GM21737 (cell line): ENCODE measurements at regions not wholly inside any gene's neighbourhood (a gene's known extent, or its start where the extent isn't known, plus 50 kb on each side); places are given as distances from the start of the nearest gene placed in this dataset.
"Not testable (repeated sequence)": the region's sequence is repeated elsewhere in the genome, so short reads cannot be mapped to it uniquely, and the experiment has no call there.

Experiments used
- ATAC-seq: cut with Tn5 transposase; IDR thresholded peaks from one replicate; pipeline ENCODE4 v1.9.1; 2021; ENCODE audit warnings: mild to moderate bottlenecking, moderate library complexity; ENCODE audit not compliant: unreplicated experiment

DNA sequence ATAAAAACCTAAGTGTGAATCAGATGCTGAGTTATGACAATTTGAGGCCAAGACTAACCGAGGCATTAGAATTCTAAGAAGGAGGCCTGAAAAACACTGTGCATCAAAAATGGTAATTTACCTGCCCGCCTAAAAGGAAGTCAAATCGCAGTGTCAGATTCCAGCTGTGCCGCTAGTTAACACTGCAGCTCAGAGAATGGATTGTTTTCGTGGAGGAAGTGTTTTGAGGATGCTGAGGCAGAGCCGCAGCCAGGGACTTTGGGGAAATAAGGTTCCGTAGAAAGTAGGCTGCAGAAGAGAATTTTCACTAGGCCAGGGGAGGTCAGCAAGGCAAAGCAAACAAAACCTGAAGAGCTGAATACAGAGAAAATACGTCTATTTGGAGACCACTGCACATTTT lies 226.4 kb upstream of the ISL1 start:
- no peak for ATAC-seq

DNA sequence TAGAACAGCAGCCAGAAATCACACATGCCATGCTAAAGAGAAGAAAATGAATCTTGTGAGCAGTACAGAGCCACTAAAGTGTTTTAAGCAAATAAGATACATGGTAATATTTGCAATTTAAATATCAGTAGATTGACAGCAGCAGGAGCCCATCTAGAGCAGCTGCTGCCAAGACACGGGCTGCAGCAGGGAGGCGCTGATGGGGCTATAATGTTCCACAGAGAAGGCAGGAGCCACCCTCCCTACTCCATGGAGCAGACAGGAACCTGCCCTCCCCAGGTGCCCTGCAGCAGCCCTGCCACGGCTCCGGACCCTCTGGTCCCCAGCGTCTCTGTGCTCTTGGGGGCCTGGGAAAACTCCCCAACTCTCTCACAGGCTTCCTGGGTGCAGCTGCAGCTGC lies 224.1 kb upstream of the ISL1 start:
- ATAC-seq: no peak

DNA sequence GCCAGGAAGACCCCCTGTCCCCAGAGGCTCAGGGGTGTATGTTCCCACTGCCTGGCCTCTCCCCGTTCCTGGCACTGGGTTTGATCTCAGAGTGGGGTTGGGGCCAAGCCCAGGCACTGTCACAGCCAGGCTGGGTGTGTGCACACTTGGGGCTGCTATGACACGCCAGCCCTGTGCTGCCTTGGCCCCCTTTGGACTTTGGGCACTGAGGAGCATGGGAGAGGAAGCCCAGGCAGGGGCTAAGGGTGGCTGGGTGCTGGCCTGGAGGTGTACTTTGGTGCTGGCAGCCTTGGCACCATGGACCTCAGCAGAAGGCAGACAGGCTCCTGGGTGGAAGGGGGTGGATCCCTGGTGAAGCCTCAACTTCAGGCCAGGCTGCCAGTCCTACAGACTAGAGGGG lies 223.6 kb upstream of the ISL1 start:
- ATAC-seq: no peak

- no peak for ATAC-seq
Measured at GRCh38 chr5:51162245-51162644, 221.0 kb upstream of the ISL1 start.

DNA sequence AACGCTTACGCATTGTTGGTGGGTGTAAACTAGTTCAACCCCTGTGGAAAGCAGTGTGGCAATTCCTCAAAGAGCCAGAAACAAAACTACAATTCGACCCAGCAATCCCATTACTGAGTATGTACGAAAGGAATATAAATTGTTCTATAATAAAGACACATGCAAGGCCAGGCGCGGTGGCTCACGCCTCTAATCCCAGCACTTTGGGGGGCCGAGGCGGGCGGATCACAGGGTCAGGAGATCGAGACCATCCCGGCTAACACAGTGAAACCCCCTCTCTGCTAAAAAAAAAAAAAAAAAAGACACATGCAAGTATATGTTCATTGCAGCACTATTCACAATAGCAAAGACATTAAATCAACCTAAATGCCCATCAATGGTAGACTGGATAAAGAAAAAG lies 217.6 kb upstream of the ISL1 start:
- not testable (repeated sequence) for ATAC-seq

DNA sequence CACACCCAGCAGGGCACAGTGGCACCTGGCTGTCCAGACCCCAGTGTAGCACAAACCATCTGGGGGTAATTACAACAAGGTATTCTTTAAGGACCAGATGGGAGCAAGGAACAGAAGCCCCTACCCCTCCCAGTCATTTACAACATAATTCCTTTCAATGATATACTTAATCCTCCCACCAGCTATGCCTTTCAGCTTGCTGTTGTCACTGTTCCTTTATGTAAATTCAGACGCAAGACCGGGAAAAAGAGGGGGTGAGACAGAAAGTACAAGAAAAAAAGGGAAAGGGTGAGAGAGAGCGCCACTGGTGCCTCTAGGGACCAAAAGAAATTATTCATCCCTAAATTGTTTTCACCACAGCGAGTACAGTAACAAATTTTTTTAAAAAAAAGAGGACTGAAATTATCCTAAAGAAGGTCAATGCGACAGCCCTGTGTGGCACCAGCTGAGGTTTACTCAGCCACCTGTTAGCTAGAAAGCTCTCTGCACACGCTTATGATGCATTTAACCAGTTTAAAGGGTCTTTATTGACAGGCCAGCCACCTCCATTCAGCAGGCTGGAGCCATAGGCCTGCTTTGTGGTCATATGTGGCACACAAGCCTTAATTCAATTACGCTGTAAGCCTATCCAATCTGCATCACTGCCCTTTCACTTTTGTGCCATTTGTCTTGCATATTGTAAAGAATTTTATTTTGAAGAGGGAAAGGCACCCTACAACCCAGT lies 210.2 kb upstream of the ISL1 start:
- ATAC-seq: no peak

GRCh38 chr5:51181208-51181894 lies 201.9 kb upstream of the ISL1 start:
- no peak for ATAC-seq

GRCh38 chr5:51185850-51186329 lies 197.4 kb upstream of the ISL1 start:
- no peak for ATAC-seq

GRCh38 chr5:51188001-51188591 lies 195.2 kb upstream of the ISL1 start:
- ATAC-seq: no peak

DNA sequence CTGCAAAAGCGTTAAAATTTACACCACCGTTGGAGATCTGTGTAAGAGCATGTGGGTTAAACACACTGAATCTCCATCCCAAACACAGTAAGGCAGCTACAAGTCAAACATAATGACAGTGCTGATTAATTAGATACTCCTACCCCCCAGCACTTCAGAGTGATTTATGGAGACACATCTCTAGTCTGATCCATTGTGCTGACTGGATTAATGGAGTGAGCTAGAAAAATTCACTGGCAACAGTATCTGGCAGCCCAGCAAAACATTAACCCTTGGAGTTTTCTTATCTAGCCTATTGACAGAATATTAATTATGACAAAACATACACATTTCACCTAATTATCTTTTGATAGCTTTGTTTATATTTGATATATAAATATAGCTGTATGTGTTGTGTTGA lies 188.6 kb upstream of the ISL1 start:
- no peak for ATAC-seq

DNA sequence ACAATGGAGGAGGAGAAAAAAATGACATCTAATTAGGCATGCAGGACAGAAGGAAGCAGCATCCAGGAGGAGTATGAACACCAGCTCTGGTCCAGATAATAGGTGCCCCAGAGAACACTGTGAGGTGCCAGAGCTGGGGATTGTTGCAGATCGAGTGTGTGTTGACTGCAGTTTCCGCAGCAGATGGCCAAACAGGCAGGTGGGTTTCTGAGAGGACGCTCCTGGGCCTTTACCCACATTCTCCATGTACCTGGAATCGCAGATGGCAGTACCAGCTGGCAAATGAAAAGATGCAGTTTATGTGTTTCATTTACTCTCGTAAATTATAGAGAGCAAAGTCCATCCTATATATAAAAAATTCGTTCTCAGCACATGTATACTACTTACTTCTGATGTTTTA lies 182.2 kb upstream of the ISL1 start:
- ATAC-seq: no peak

- ATAC-seq: no peak
Measured at GRCh38 chr5:51201708-51202107, 181.5 kb upstream of the ISL1 start.

DNA sequence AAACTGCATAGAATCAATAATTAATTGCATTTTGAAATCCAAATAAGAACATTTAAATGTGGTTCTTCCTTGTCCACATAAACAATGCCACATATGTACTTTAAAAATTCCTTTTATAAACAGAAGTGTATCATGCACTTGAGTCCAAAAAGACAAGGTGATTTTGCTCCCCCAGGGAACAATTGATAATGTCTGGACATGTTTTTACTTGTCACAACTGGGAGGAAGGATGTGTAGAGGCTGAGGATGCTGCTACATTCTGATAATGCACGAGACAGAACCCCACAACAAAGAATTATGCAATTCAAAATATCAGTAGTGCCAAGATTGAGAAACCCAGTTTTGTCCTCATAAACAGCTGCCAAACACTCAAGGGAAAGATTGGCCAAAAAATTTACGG lies 181.1 kb upstream of the ISL1 start:
- no peak for ATAC-seq

DNA sequence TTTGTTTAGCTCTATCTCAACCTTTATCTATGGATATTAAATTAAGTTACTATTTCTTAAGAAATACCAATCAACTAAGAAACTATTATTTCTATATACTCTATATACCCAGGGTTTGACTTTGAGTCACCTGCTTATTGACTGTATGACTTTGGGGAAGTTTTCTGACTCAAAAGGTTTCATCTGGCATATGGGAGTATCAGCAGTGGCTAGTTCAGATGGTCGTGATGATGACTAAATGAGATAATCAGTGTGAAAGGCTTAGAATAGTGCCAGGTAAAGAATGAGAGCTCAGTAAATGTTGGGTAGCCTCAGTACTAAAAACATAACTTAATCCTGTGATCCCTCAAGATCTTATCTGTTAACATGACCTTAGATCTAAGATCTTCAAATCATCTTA lies 179.7 kb upstream of the ISL1 start:
- ATAC-seq: no peak

DNA sequence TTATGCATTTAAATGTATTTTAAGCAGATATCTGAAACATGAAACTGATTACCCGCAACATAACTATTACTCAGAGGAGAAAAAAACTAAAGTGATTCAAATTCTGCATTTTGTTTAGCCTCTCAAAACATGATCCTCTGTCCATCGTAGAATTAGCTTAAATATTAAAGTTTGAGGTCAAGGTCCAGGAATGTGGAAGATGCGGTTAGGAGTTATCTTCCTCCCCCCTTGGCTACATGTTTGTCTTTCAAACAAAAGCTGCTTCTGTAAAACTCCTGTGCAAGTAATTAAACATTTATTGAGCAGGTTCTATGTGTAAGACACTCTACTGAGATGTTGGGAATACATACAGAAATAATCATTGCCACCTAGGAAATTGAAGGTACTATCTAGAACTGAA lies 175.0 kb upstream of the ISL1 start:
- ATAC-seq: no peak

DNA sequence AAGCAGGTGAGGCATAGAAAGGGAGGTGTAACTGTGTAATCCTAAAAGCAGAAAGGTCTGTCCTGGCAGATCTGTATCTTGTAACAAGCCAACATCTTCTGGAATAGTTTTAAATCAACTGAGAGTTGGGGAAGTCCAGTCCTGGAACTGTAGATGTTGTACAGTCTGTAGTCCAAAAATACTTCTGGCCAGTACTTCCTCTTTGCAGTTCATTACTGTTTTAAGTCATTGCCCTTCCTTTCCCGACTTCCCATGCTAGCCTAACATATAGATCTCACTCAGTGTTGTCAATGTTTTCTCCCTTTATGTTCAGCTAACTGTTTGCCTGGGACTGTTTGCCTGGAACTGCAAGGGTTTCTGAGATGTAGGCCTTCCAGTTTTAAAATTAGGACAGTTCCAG lies 168.5 kb upstream of the ISL1 start:
- ATAC-seq: no peak

- ATAC-seq: no peak
Measured at GRCh38 chr5:51225789-51226742, 157.2 kb upstream of the ISL1 start.

DNA sequence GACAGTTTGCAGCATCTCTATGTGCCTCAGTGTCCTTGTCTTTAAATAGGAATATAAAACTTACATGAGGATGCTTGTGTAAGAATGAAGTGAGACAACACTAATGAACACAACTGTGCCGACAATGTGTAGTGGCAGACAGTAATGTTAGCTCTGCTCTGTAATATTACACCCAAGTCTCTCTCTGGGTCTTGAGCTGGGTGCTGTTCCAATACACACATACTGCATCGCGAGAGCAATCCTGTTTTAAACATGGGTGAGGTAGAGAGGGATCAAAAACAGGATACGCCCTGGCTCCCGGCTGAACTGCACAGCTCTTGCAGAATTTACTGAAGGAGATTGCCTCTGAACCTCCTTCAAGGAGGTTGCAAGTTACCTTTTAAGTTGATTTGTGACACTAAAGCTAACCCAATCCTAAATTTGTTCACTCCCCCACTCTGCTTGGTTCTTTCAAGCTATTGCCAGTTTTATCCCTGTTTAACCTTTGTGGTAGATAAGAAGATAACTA lies 155.2 kb upstream of the ISL1 start:
- no peak for ATAC-seq

DNA sequence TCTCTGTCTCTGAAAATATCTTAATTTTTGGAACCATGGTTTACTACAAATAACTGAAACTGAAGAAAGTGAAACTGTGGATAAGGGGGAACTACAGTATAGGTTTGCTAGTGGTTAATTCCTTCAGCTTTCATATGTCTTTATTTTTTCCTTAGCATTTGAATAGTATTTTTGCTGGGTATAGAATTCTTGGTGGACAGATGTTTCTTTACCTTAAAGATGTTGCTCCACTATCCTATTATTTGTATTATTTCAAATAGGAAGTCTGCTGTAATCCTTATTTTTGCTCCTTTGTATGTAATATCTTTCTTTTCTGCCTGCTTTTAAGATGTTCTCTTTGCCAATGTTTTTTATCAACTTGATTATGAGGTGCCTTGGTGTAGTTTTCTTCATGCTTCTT lies 152.9 kb upstream of the ISL1 start:
- no peak for ATAC-seq

DNA sequence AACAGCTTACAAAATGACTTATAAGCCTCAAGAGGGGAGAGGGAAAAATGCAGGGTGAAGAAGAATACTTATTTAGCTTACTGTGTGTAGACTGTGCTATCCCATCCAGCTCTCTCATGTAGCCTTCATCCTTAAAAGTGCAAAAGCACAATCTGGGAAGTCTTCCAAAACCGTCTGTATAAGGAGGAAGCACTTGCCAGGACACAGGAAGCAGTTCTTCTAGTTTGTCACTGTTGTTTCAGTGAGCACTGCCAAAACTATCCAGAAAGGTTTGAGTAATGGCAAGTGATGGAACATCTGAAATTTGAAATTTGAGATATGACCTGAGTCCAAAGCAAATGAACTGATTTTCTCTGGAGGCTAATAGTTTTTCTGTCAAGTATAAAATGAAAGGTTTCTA lies 140.8 kb upstream of the ISL1 start:
- ATAC-seq: no peak

DNA sequence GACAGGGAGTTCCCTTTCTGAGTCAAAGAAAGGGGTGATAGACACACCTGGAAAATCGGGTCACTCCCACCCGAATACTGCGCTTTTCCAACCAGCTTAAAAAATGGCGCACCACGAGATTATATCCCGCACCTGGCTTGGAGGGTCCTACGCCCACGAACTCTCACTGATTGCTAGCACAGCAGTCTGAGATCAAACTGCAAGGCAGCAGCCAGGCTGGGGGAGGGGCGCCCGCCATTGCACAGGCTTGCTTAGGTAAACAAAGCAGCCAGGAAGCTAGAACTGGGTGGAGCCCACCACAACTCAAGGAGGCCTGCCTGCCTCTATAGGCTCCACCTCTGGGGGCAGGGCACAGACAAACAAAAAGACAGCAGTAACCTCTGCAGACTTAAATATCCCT lies 132.3 kb upstream of the ISL1 start:
- ATAC-seq: not testable (repeated sequence)
